HG03066 (cell line): ENCODE measurements at regions not wholly inside any gene's neighbourhood (a gene's known extent, or its start where the extent isn't known, plus 50 kb on each side); places are given as distances from the start of the nearest gene placed in this dataset.
"Not testable (repeated sequence)": the region's sequence is repeated elsewhere in the genome, so short reads cannot be mapped to it uniquely, and the experiment has no call there.

Experiments
- ATAC-seq: cut with Tn5 transposase; IDR thresholded peaks from one replicate; pipeline ENCODE4 v1.9.1; 2021; ENCODE audit warnings: low read depth; ENCODE audit not compliant: unreplicated experiment

DNA sequence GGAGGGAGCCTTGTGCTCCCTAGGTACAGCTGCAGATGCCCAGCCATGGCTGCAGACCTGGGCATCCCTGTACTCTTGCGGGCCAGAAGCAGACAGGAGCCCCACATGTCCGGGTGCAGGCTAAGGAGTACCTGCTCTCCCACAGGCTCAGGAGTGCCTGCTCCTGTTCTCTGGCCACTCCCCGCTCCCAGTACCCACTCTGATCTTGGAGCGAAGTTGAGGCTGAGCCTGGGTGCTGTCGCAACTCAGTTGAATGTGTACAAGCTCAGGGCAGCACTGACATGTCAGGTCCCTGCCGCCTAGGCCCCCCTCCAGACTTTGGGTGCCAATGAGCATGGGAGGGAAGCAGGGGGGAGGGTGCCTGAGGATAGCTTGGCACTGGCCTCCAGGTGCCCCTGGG lies 666.9 kb downstream of the PLPP3 start:
- no peak for ATAC-seq

DNA sequence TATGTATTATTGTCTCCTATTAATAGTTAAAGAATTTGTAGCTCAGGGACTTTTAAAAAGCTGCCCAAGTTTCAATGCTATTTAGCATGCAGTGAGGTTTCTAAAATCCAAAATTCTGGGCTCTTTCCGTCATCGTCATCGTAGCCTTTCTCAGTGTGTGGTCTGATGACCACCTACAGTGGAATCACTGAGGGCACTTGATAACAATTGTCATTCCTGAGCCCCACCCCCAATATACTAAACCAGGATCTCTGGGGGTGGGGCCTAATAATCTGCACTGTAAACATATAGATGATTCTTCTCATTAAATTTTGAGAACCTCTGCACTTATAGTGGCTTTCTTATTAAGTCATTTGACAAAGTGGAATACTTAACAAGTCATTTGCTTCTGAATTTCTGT lies 674.8 kb downstream of the PLPP3 start:
- ATAC-seq = no peak

DNA sequence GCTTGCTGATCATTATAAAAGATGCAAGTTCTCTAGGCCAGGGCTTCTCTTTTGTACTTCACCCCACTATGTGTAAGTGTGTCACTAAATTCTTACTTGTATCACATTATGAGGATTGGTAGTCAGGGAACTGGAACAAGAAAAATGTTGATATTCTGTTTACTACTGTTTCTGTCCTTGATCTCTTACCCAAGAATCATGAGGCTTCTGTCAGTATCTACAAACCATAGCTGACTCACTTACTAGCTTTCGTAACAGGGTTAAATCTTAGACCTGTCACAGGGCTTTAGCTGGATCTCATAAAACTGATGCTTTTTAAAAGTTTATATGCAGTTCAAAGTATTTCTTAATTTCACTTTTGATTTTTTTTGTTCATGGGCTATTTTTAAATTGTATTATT lies 681.2 kb downstream of the PLPP3 start:
- no peak for ATAC-seq

DNA sequence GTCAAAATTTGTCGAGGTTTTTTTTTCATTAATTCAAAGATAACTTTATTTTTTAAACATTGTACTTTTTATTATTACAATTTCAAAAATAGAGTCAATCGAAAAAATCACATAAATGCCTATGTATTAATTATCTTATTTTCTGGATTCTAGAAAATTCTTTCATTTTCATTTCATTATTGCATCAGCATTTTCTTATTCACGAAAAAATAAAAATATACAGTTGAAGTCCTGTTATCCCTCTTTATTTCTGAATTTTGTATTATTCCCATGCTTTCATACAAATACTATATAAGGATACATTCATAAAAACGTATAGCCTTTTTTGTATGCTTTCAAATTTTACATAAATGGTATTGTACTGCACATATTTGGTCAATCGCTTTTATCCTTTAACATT lies 681.0 kb upstream of the USP24 start:
- no peak for ATAC-seq

DNA sequence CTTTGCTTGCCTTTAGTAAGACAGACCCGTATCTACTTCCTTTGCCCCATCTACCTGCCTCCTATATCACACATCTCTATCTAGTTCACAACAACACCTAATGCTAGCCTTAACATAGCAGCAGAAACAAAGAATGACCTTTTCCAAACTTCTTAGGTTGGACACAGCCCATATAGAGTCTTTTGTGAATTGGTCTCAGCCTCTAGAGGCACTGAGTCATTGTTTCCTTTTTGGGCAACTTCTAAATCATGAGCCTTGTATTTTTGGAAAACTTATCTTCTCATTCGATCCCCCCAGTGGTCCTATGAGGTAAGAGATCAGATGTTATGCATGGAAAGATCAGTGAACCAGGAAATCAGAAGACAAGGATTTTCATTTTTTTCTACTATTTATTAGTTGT lies 679.4 kb upstream of the USP24 start:
- no peak for ATAC-seq

DNA sequence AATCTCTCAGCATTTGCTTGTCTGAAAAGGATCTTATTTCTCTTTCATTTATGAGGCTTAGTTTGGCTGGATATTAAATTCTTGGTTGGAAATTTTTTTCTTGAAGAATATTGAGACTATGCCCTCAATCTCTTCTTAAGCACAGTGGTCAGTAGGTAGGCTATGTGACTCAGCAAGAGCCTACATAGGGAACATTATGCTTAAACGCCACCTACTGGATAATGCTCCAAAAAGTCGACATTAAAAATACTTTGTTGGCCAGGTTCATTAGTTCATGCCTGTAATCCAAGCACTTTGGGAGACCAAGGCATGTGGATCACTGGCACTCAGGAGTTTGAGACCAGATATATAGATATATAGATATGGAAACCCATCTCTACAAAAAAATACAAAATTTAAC lies 678.0 kb upstream of the USP24 start:
- no peak for ATAC-seq

DNA sequence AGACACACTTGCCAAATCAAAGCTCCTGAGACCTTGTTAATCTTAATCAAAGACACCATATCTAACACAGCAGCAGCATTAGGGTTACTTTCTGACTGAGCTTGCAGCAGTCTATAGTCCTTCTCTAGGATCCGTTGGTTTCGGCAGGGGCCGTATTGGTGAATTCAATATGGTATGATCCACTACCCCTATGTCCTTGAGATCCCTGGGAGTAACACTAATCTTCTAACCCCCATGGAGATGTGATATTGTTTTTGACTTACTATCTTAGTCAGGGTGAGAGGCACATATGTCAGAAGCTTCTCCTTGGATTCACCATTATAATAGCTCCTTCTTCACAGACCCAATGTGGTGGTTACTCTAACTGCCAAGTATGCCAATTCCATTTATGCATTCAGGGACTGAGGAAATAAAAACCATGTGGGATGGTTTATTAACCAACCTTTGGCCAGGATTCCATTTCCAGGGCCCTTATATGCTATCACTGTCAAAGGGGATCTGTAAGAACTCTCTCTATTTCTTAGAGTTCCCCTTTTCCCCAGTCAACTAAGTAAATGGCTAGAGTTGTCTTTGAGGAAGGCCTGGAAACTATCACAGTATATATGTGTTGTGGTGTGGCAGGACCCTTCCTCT lies 673.6 kb upstream of the USP24 start:
- ATAC-seq = no peak

DNA sequence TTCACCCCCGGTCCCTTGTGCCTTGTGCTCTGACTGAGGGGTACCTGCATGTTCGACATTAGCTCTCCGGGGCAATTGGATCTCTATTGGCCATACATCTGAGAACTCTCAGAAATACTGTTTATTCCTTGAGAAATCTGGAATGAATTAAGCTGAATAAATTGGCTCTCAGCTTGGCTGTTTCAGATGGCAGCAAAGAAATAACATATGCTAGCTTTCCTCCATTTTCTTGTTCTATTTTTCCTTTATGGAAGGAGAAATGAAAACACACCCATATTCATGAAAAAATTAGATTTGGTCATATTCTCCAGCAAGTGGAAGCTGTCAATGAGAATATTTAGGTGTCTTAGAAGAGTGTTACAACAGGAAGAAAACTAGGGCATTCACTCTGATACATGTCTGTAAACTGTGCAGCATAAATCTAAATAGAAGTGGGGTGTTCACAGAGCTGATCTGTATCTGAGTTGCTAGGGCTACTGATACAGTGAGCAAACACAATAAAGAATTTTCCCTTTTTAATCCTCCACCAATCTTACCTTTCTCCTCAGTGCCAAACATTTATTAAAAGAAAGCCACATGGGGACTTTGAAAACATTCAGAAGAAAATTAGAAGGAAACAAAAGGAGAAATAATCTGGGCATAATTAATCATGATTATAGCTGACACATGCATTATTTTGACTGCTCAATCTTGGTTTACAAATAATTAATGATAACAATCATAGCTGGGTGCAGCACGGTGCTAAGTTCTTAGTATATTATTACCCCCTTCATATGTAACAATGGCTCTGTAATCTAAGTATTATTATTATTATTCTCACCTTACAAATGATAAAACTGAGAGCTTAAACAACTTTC lies 671.9 kb upstream of the USP24 start:
- ATAC-seq = no peak

DNA sequence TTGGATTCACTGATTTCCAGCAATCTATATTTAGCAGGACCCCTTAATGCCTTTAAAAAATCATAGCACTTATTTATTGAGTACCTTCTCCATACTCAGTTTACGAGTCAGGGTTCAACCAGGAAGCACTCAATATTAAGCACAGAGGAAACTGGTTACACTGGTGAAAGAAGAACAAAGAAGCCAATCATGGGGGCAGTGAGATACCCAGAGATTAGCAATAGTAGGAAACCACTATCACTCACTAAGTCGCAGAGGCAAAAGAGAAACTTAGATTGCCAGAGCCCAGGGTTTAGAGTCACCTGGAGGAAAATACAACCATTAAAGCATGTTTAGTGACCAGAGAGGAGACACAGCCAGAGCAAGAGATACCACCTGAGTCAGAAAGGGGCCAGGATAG lies 670.5 kb upstream of the USP24 start:
- ATAC-seq = no peak

DNA sequence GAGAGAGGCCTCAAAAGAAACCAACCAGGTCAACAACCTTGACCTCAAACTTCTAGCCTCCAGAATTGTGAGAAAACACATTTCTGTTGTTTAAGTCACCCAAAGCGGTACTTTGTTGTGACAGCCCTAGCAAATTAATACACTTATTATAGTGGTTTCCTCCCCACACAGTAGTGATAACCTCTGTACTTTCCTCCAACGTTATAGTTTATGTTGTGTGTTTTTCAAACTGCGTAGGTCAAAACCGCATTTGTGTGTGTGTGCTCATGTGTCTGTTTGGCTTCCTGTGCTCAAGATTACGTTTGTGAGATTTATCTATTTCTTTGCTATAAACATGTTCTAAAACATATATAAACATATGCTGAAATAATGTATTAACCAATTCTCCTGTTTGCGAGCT lies 667.8 kb upstream of the USP24 start:
- ATAC-seq = no peak

DNA sequence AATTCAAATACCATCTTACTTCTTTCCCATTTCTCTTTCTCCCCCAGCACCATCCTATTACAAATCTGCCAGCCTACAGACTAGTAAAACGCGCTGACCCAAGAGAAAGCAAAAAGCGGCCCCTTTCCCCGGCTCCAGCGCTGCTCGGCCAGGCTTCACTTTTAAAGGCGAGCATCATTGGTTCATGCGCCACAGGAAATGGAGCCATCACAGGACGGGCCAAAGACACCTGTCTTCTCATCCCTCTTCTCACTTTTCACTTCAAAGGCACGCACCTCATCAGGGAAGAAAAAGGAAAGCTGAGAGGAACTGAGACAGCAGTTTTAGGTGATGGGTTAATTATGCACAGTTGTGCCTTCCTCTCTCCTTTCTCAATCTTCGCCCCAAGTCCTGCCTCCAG lies 664.2 kb upstream of the USP24 start:
- ATAC-seq = no peak

DNA sequence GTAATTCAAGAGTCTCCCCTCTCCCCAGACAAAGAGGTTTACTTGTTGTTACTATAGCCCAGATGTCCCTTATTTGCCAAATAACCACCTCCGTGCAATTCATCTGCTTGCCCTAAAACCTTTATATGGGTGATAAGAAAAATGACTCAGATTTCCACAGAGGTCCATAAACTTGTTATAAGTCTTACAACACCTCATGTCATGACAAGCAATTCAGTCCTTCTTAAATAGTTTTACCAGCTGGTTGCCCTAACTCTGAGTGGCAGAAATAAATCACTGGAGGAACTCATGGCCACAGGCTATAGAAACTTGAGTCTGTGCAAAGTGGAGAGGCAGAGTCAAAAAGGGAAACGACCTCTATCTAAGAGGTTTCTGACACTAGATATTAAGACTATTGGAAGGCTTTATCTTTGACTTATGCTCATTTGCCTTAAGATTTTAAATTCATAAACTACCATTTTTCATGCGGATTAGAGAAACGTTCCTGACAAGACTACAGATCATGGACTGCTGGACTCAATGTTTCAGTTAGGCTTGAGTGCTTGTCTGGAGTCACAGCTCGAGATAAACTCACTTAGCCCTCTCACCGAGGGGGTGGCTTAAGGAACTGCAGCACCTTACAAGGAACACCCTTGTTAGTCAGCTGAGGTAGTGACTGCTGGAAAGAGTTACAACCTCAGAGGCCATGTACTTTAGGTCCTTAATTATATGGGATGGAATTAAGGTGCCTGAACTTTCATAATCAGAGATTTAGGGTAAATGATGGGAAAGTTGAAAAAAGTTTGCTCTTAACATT lies 662.5 kb upstream of the USP24 start:
- no peak for ATAC-seq

DNA sequence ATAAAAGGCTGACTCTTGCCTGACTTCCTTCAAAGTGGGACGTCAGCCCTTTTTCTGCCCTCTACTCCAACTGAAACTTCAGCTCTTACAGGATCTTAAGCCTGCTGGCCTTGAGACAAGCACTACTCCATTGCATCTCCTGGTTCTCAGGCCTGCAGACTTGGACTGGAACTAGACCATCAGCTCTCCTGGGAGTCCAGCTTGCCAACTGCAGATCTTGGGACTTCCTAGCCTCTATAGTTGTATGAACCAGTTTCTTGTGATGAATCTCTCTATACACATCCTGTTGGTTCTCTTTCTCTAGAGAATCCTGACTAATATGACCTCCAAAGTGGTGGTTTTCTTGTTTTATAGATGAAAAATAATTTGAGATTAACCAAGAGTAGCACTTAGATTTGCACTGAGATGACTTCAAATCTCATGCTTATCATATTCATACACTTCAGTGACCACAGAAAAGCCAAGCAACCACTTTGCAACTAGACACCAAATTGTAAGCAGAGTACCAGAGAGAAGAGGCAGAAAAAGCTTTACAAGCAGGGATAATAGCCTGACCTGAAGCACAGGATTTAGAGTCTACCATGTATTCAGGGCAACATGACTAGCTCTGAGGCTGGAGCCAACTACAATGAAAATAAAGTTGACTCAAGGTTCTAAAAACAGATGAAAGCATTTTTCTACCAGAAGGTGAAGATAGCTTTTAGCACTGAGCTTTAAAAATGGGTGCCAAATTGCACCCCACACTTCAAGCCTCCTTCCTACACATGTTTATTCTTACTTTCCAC lies 661.3 kb upstream of the USP24 start:
- ATAC-seq = no peak

DNA sequence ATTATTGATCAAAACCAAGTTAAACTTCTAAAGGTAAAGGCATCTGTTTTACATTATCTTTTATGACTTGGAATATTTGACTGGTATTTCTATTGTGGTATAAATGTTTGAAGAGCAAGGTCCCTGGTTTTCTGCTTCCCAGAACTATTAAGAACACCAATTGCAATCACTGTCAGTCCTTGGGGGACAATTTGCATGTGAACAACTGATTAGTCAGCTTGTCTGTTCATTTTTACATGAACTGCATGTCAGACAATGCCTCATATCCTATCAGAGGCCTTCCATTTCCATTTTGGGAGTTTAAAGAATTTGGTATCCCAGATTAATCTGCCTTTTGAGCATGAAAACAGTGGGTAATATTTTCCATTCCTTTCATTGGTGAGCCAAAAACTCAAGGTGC lies 654.9 kb upstream of the USP24 start:
- ATAC-seq = no peak

DNA sequence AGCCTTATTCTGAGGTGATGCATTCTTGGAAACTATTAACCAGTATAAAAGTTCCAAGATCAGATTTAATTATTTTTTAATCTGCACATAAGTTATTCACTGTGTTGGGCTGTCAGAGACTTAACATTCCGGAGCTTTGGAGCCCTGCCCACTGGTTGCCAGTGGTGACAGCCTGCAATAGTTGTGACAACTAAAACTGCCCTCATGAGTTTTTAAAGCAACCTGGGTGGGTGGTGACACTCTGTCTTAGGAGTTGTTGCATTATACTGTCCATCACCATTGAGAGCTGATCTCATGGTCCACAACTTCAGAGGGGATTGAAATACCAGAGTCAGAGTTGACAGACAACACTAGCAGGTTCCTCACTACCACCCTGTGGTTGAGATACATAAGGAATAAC lies 653.9 kb upstream of the USP24 start:
- no peak for ATAC-seq

DNA sequence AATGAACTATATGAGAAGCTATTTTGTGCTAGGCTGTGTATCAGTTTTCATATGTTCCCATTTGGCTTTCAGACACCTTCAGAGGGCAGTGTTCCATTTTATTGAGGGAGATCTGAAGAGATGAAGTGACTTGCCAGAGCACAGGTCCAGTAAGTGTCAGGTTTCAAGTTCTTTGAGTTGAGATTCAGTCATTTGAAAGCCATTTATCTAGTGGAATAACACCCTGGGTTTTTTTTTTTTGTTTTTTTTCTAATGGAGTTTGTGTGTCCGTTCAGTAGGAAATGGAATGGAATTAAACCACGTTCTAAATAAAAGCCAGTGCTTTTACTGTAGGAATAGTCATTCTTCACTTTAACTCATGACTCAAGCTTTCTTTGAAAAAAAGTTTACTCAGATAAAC lies 652.9 kb upstream of the USP24 start:
- ATAC-seq = no peak

DNA sequence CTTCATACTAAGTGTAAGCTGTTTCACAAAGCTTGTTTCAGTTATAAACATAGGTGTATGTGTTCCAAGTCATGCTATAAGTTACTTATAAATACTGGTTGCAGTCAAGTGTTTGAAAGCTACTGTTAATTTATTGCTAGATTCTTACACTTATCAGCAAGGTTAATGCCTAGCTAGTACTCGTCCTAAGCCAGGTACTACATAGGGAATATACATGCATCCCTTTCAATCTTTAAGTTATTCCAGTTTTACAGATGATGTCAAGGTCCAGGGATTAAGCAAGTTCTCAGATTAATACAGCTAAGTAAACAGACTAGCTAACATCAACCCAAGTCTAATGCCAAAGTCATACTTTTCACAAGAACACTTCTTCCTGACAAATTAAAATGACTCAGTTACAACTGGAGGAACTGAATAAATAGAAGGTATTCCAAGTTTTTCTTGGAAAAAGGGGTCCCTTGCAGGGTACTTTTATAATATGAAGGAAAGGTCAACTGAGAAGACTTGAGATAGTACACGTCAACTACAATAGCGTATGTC lies 652.2 kb upstream of the USP24 start:
- ATAC-seq = no peak

DNA sequence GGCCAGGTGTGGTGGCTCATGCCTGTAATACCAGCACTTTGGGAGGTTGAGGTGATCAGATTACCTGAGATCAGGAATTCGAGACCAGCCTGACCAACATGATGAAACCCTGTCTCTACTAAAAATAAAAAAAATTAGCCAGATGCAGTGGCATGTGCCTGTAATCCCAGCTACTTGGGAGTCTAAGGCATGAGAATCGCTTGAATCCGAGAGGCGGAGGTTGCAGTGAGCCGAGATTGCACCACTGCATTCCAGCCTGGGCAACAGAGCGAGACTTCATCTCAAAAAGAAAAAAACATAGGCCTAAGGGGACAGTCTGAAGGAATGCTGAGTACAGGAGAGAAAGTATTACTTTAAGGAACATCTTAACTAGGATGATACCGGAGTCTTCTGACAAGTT lies 650.6 kb upstream of the USP24 start:
- not testable (repeated sequence) for ATAC-seq

DNA sequence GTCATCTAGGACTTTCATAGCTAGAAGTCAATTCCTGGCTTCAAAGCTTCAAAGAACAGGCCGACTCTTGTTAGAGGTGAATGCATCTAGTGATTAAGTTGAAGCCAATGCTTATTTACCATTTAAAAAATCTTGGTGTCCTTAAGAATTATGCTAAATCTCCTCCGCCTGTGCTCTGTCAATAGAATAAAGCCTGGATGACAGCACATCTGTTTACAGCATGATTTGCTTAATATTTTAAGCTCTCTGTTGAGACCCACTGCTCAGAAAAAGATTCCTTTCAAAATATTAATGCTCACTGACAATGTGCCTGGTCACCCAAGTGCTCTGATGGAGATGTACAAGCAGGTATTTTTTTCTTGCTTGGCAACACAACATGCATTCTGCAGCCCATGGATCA lies 649.1 kb upstream of the USP24 start:
- no peak for ATAC-seq

DNA sequence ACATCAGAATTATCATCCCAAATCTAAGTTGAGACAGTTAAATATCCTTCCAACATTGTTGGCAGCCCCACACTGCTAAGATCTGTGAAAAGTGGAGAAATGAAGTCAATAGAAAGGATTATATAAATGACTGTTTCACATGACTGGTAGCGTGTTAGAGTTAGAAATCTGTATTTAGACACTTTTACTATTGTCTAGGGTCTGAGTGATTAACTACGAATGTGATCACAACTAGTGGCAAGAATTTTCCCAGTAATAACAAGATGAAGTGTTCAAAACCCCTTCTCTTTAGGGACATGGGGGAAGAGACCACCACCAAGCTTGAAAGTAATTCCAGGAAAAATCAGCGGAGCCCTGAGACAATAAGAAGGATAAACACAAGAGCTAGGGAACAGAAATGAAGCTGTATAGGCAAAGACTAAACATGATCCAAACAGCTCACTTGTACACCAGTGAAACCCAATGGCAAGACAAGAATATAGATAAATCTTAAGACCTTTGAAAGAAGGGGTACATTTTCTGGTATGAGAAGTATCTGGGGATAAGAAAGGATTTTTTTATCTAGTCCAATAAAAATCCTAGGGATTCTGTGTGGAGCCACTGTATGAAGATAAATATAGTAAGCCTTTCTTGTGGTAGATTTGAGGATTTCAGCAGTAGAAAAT lies 646.6 kb upstream of the USP24 start:
- ATAC-seq = no peak
